Embryonic facial prominence (tissue), 1 donor: ENCODE measurements at regions not wholly inside any gene's neighbourhood (a gene's known extent, or its start where the extent isn't known, plus 50 kb on each side); places are given as distances from the start of the nearest gene placed in this dataset.

ENCODE experiments used
- DNase-seq: peaks from one replicate; pipeline ENCODE4 v3.0.0-alpha.2; 2016; ENCODE audit errors: extremely low spot score

GRCh38 chr13:53683608-53684007 lies 655.0 kb downstream of the OLFM4 start:
- no peak for DNase-seq

- no peak for DNase-seq
These were observed 662.8 kb downstream of the OLFM4 start for GRCh38 chr13:53691417-53691816.

- DNase-seq: no peak
These were observed 666.4 kb downstream of the OLFM4 start for GRCh38 chr13:53694814-53695532.

GRCh38 chr13:53703371-53704080 lies 674.9 kb downstream of the OLFM4 start:
- DNase-seq: no peak

GRCh38 chr13:53719281-53719680 lies 690.7 kb downstream of the OLFM4 start:
- no peak for DNase-seq

GRCh38 chr13:53732664-53733063 lies 704.1 kb downstream of the OLFM4 start:
- no peak for DNase-seq

GRCh38 chr13:53743906-53744305 lies 715.3 kb downstream of the OLFM4 start:
- DNase-seq: no peak

GRCh38 chr13:53747825-53748224 lies 719.2 kb downstream of the OLFM4 start:
- no peak for DNase-seq

GRCh38 chr13:53749306-53749705 lies 720.7 kb downstream of the OLFM4 start:
- DNase-seq: no peak

- no peak for DNase-seq
These were observed 730.4 kb downstream of the OLFM4 start for GRCh38 chr13:53759016-53759415.

- DNase-seq: no peak
These were observed 747.2 kb downstream of the OLFM4 start for GRCh38 chr13:53775807-53776206.

- DNase-seq: no peak
These were observed 750.3 kb downstream of the OLFM4 start for GRCh38 chr13:53778937-53779336.

GRCh38 chr13:53781941-53782340 lies 753.3 kb downstream of the OLFM4 start:
- DNase-seq: no peak

- DNase-seq: peak; percentile 78
These were observed 753.9 kb downstream of the OLFM4 start for GRCh38 chr13:53782488-53782961.

GRCh38 chr13:53783471-53783870 lies 754.9 kb downstream of the OLFM4 start:
- DNase-seq: no peak

- no peak for DNase-seq
These were observed 759.7 kb downstream of the OLFM4 start for GRCh38 chr13:53788286-53788685.

- no peak for DNase-seq
These were observed 771.4 kb downstream of the OLFM4 start for GRCh38 chr13:53800011-53800410.

- DNase-seq: no peak
These were observed 778.7 kb downstream of the OLFM4 start for GRCh38 chr13:53807251-53807834.

- DNase-seq: no peak
These were observed 793.0 kb downstream of the OLFM4 start for GRCh38 chr13:53821632-53822031.

GRCh38 chr13:53822136-53822535 lies 793.5 kb downstream of the OLFM4 start:
- DNase-seq: no peak

GRCh38 chr13:53839461-53839860 lies 810.8 kb downstream of the OLFM4 start:
- no peak for DNase-seq

GRCh38 chr13:53844473-53845146 lies 816.0 kb downstream of the OLFM4 start:
- DNase-seq: no peak
